BJ (cell line): ENCODE measurements at regions not wholly inside any gene's neighbourhood (a gene's known extent, or its start where the extent isn't known, plus 50 kb on each side); places are given as distances from the start of the nearest gene placed in this dataset.

Source experiments
- CTCF ChIA-PET: fragments of 350-600 bp; formaldehyde crosslinking; extraction: SDS; loops from one replicate; lab custom pipeline; 2021; ENCODE audit warnings: antibody characterized with exemption, inconsistent platforms; lab: Yijun Ruan, JAX
- POLR2A ChIA-PET: fragments of 300-600 bp; sonication (Branson Sonifier 250); formaldehyde crosslinking; extraction: SDS; loops from one replicate; lab custom pipeline; 2021; ENCODE audit warnings: antibody characterized with exemption; lab: Charles Lee
- DNase-seq: peaks from one replicate; pipeline ENCODE4 v3.0.0-alpha.2; 2011; ENCODE audit warnings: low read depth
- H3K27me3 ChIP-seq: 2 replicates; pipeline ENCODE4 v1.6.0; 2011; ENCODE audit warnings: low read length; ENCODE audit not compliant: control insufficient read depth, insufficient read depth
- H3K36me3 ChIP-seq: 2 replicates; pipeline ENCODE4 v1.5.1; 2011; ENCODE audit warnings: low read length; ENCODE audit not compliant: control insufficient read depth, insufficient read depth
- H3K4me3 ChIP-seq: 2 replicates; pipeline ENCODE4 v1.5.1; 2011; ENCODE audit warnings: low read depth, mild to moderate bottlenecking, control low read depth, low read length
- CTCF ChIP-seq: IDR thresholded peaks from 2 replicates; pipeline ENCODE4 v1.5.1; 2011; ENCODE audit warnings: low read depth, mild to moderate bottlenecking, control low read depth, inconsistent platforms, low read length, moderate library complexity; ENCODE audit not compliant: insufficient read depth

DNA sequence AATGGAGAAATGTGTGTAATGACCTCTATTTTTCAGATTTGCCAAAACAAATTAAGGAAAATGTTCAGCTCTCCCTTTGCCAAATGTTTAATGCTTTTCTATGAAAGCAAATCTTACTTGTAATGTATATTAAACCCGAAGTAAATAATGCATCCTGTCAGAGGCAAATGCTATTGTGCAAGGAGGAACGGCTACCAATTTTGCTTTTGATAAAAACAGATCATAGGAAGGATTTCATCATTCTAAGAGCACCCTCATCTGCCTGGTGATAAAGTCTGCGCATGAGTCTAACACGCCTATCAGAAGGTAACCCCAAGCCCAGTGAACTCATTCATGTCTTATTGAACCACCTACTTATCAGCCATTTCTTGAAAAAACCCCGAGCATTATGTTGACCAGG is 412.4 kb upstream of the MKI67 start:
- POLR2A ChIA-PET = no interaction called here
- no peak for TF ChIP-seq CTCF
- CTCF ChIA-PET = interaction anchor here (0.6 kb wide), 1 partner anchor 1977 kb away, joined by 3 read pairs; no protein-coding TSS in a partner anchor

DNA sequence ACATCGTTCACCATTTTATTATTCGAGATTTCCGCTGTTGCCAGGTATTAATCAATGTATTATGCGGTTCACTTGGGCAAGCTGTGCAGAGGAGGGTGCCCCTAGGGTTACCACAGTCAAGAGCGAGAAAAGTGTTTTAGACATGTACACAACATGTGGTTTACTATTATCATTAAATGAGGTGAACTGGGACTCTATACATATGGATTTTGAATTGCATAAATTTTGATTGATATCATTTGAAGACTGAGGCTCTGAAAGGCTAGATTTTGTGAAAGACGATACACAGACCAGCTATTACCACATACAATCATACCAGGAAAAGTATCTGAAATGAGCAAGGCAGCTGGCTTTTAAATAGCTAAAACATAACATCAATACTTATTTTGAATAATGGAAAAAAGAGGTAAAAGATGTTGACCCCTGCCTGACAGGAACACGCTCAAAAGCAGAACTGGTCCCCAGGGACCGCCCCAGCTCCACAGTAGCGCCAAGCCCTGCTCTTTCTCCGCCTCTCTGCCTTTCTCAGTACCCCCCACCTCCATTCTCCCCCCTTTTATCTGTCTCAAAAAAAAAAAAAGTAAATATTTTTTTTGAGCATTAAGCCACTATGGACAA is 413.4 kb upstream of the MKI67 start:
- POLR2A ChIA-PET = no interaction called here
- TF ChIP-seq CTCF = no peak
- no peak overlapping the region for H3K4me3 ChIP-seq
- DNase-seq = no peak
- CTCF ChIA-PET = no interaction called here
- no peaks in the 10 kb centered on the region for H3K36me3 ChIP-seq
- H3K27me3 ChIP-seq = no peaks in the 10 kb centered on the region

More for the DNA sequence above, 412.4 kb upstream of the MKI67 start:
- Histone ChIP-seq H3K27me3 (no peaks in the 10 kb centered on the region), H3K4me3 (no peak overlapping the region), H3K36me3 (no peaks in the 10 kb centered on the region)
- no peak for DNase-seq

DNA sequence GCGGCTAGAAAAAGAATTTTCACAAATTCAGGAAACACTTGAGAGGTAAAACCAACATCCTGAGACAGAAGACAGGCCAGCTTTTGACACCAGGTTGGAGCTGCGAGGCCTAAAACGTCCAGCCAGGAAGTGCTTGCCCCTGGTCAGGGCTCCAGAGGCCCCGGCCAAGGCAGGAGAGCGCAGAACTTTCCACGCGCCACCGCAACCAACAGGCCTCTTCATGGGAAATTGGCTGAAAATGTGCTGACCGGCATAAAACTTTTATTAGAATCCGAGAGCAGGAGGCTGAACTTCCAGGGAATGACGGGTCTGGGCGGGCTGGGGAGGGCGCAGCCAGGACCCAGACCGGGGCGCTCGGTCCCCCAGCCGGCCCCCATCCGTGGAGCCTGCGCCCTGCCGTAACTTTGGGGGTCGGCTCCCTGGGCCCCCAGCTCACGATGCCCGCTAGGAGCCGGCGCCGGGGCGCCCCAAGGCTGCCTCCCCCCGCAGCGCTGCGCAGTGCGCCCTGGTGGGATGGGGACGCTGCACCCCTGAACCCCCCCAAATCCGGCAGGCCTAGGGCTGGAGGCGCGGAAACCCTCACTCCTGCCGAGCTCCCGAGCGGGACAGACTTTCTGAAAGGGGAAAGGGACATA is 414.0 kb upstream of the MKI67 start:
- ChIA-PET CTCF (no interaction called here), POLR2A (no interaction called here)
- DNase-seq = no peak

GRCh38 chr10:128540781-128541761 is 414.8 kb upstream of the MKI67 start:
- no peaks in the 10 kb centered on the region for H3K27me3 ChIP-seq
- TF ChIP-seq CTCF = no peak
- H3K36me3 ChIP-seq = no peaks in the 10 kb centered on the region
- ChIA-PET CTCF (no interaction called here), POLR2A (no interaction called here)
- no peak overlapping the region for H3K4me3 ChIP-seq
- DNase-seq = no peak

More for the DNA sequence above, 414.0 kb upstream of the MKI67 start:
- no peak for TF ChIP-seq CTCF
- no peaks in the 10 kb centered on the region for H3K36me3 ChIP-seq
- no peak overlapping the region for H3K4me3 ChIP-seq
- H3K27me3 ChIP-seq = no peaks in the 10 kb centered on the region
